Keratinocyte (primary cell): ENCODE measurements at regions not wholly inside any gene's neighbourhood (a gene's known extent, or its start where the extent isn't known, plus 50 kb on each side); places are given as distances from the start of the nearest gene placed in this dataset.
A peak's percentile ranks its signal among the peaks of the same experiment; 100 is the strongest.

Experiments
- DNase-seq: peaks from one replicate; pipeline ENCODE4 v3.0.0-alpha.2; 2011; ENCODE audit warnings: low read depth, missing footprints, low spot score
- FAIRE-seq: peaks from 2 replicates; lab custom pipeline; 2011; peaks lifted over from hg19 to GRCh38; lab: Jason Lieb, UNC
- H2AFZ ChIP-seq: 2 replicates; pipeline ENCODE4 v1.6.0; 2012; ENCODE audit warnings: low read length, control low read depth, inconsistent platforms; ENCODE audit not compliant: control insufficient read depth
- H3K27ac ChIP-seq: 2 replicates; pipeline ENCODE4 v1.5.1; 2011; ENCODE audit warnings: low read length; ENCODE audit not compliant: control insufficient read depth, insufficient read depth
- H3K27me3 ChIP-seq: 3 replicates; pipeline ENCODE4 v1.6.0; 2011; ENCODE audit warnings: low read length; ENCODE audit not compliant: control insufficient read depth, insufficient read depth; ENCODE audit errors: extremely low read depth
- H3K36me3 ChIP-seq, 2 experiments: 2 replicates in 1 of 2; 3 replicates in 1 of 2; pipeline ENCODE4 v1.5.1; 2011; ENCODE audit warnings: low read length in 2 of 2, mild to moderate bottlenecking in 1 of 2; ENCODE audit not compliant: control insufficient read depth in 2 of 2, insufficient read depth in 2 of 2; ENCODE audit errors: extremely low read depth in 1 of 2
- H3K4me1 ChIP-seq: 3 replicates; pipeline ENCODE4 v1.5.1; 2011; ENCODE audit warnings: low read length; ENCODE audit not compliant: control insufficient read depth, insufficient read depth; ENCODE audit errors: extremely low read depth
- H3K4me2 ChIP-seq: 3 replicates; pipeline ENCODE4 v1.6.0; 2011; ENCODE audit warnings: low read depth, low read length; ENCODE audit not compliant: control insufficient read depth, insufficient read depth; ENCODE audit errors: extremely low read depth
- H3K4me3 ChIP-seq, 3 experiments: fragments of 200-600 bp in 1 of 3; sonication (generic) in 1 of 3; 2 replicates in 2 of 3; 3 replicates in 1 of 3; pipeline ENCODE4 v1.5.1; 2011 to 2016; ENCODE audit warnings: low read length in 3 of 3, mild to moderate bottlenecking in 3 of 3, control low read depth in 2 of 3, inconsistent platforms in 1 of 3, low read depth in 1 of 3, mixed read lengths in 1 of 3, mixed run types in 1 of 3, moderate library complexity in 1 of 3; ENCODE audit not compliant: control insufficient read depth in 2 of 3, insufficient read depth in 2 of 3; ENCODE audit errors: extremely low read depth in 1 of 3
- H3K79me2 ChIP-seq: 2 replicates; pipeline ENCODE4 v1.6.0; 2012; ENCODE audit warnings: low read length; ENCODE audit not compliant: control insufficient read depth, insufficient read depth
- H3K9ac ChIP-seq: 3 replicates; pipeline ENCODE4 v1.6.0; 2011; ENCODE audit warnings: low read length; ENCODE audit not compliant: control insufficient read depth, insufficient read depth; ENCODE audit errors: extremely low read depth
- H3K9me1 ChIP-seq: 3 replicates; pipeline ENCODE4 v1.6.0; 2011; ENCODE audit warnings: low read length; ENCODE audit not compliant: control insufficient read depth, insufficient read depth; ENCODE audit errors: extremely low read depth
- H3K9me3 ChIP-seq: 2 replicates; pipeline ENCODE4 v1.5.1; 2012; ENCODE audit warnings: low read depth, low read length; ENCODE audit not compliant: control insufficient read depth
- H4K20me1 ChIP-seq: 3 replicates; pipeline ENCODE4 v1.6.0; 2011; ENCODE audit warnings: low read length; ENCODE audit not compliant: control insufficient read depth, insufficient read depth; ENCODE audit errors: extremely low read depth
- CTCF ChIP-seq, 3 experiments: IDR thresholded peaks in 1 of 3; conservative IDR thresholded peaks in 1 of 3; optimal IDR thresholded peaks in 1 of 3; 2 replicates in 2 of 3; 3 replicates in 1 of 3; pipeline versions ENCODE3 to v1.5.1; 2011; ENCODE audit warnings: low read length in 3 of 3, mild to moderate bottlenecking in 3 of 3, moderate library complexity in 2 of 3, control low read depth in 1 of 3, inconsistent platforms in 1 of 3; ENCODE audit not compliant: insufficient read depth in 2 of 3; ENCODE audit errors: extremely low read depth in 1 of 3
- EZH2 ChIP-seq: IDR thresholded peaks from one replicate; pipeline ENCODE4 v1.6.1; 2012; ENCODE audit warnings: inconsistent platforms, mild to moderate bottlenecking, low read length, moderate library complexity
- dilution Hi-C: fragments of 300-500 bp; cut with MboI; formaldehyde crosslinking; loops from one replicate; pipeline ENCODE4 v1.7.0; 2020; ENCODE audit warnings: low sequenced_read_pairs; ENCODE audit not compliant: extremely low pct_ligation_motif_present

GRCh38 chr10:111595173-111595572 is 518.3 kb downstream of the ADRA2A start:
- Histone ChIP-seq H3K4me1 (no peaks in the 10 kb centered on the region), H3K4me3 (no peak overlapping the region), H3K27me3 (no peaks in the 10 kb centered on the region), H3K27ac (no peak overlapping the region), H3K9ac (no peak overlapping the region), H4K20me1 (no peaks in the 10 kb centered on the region), H3K36me3 (no peaks in the 10 kb centered on the region), H2AFZ (peak overlapping the region; percentile 60), H3K4me2 (no peak overlapping the region), H3K9me3 (no peaks in the 10 kb centered on the region), H3K9me1 (no peaks in the 10 kb centered on the region), H3K79me2 (no peaks in the 10 kb centered on the region)
- no peak for TF ChIP-seq EZH2
- no peak for TF ChIP-seq CTCF (optimal IDR thresholded peaks at IDR 0.05 in 1 of 3, IDR thresholded peaks at IDR 0.05 in 1 of 3, conservative IDR thresholded peaks at IDR 0.05 in 1 of 3; ENCODE audit: extremely low read depth in 1 of 3, insufficient read depth in 2 of 3, low read length in 3 of 3)
- DNase-seq = no peak
- dilution Hi-C loops = no loop called here
- FAIRE-seq = peak; percentile 73

- H3K4me3 ChIP-seq = no peak overlapping the region
- H3K27ac ChIP-seq = no peak overlapping the region
- no peaks in the 10 kb centered on the region for H3K79me2 ChIP-seq
- no peaks in the 10 kb centered on the region for H4K20me1 ChIP-seq
- H3K36me3 ChIP-seq = no peaks in the 10 kb centered on the region
- DNase-seq = peak; percentile 25
- no peaks in the 10 kb centered on the region for H3K27me3 ChIP-seq
- no peaks in the 10 kb centered on the region for H3K9me3 ChIP-seq
- H3K4me2 ChIP-seq = no peak overlapping the region
- FAIRE-seq = peak; percentile 75
- TF ChIP-seq CTCF (optimal IDR thresholded peaks at IDR 0.05 in 1 of 3, IDR thresholded peaks at IDR 0.05 in 1 of 3, conservative IDR thresholded peaks at IDR 0.05 in 1 of 3; ENCODE audit: extremely low read depth in 1 of 3, insufficient read depth in 2 of 3, low read length in 3 of 3) (peak; percentile 80 to 84 (median 81)), EZH2 (no peak)
- no peaks in the 10 kb centered on the region for H3K4me1 ChIP-seq
- dilution Hi-C loops = no loop called here
- H2AFZ ChIP-seq = no peak overlapping the region
- no peak overlapping the region for H3K9ac ChIP-seq
- no peaks in the 10 kb centered on the region for H3K9me1 ChIP-seq
Observed at GRCh38 chr10:111598433-111599059, 521.7 kb downstream of the ADRA2A start.
